ENCODE measurements at regions not wholly inside any gene's neighbourhood (a gene's known extent, or its start where the extent isn't known, plus 50 kb on each side); places are given as distances from the start of the nearest gene placed in this dataset.

DNA sequence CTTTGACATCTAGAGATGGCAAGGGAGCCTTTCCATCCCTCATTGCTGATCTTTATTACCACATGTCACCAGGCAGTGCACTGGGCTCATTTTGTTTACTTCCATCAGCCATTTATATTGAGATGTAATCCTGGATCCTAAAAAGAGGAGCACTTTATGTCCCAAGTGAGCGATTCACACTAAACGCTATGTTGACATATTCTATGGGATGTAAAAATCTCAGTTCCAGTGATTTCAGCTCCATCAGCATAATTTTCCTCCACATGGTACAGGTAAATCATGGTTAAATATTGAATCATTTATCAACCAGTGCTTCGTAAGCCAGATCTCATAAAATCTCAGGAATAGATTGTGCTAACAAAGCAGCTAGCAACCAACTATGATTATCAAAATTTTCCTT lies 634.8 kb upstream of the PLXNA2 start:
- Mint-ChIP-seq H3K9me3 (ENCODE audit: unreplicated experiment) (no peaks in the 10 kb centered on the region), H3K27ac (ENCODE audit: unreplicated experiment) (no peak overlapping the region), H3K36me3 (ENCODE audit: unreplicated experiment) (no peaks in the 10 kb centered on the region), H3K4me3 (ENCODE audit: unreplicated experiment) (no peak overlapping the region), H3K4me1 (ENCODE audit: low read depth, unreplicated experiment) (peaks cover 3% of the 10 kb centered on the region), H3K27me3 (ENCODE audit: unreplicated experiment) (no peaks in the 10 kb centered on the region)
- DNase-seq: no peak
- TF ChIP-seq CTCF (IDR thresholded peaks at IDR 0.05; ENCODE audit: partially characterized antibody, unreplicated experiment): no peak

- Mint-ChIP-seq H3K4me1 (ENCODE audit: low read depth, unreplicated experiment) (peaks cover 3% of the 10 kb centered on the region), H3K9me3 (ENCODE audit: unreplicated experiment) (no peaks in the 10 kb centered on the region)
- no peak for DNase-seq
Measured at GRCh38 chr1:208880433-208881100, 636.4 kb upstream of the PLXNA2 start.

GRCh38 chr1:208885060-208885459 lies 640.9 kb upstream of the PLXNA2 start:
- Mint-ChIP-seq H3K27me3 (ENCODE audit: unreplicated experiment) (no peaks in the 10 kb centered on the region), H3K9me3 (ENCODE audit: unreplicated experiment) (no peaks in the 10 kb centered on the region), H3K4me3 (ENCODE audit: unreplicated experiment) (no peak overlapping the region), H3K36me3 (ENCODE audit: unreplicated experiment) (no peaks in the 10 kb centered on the region), H3K4me1 (ENCODE audit: low read depth, unreplicated experiment) (peaks cover 3% of the 10 kb centered on the region), H3K27ac (ENCODE audit: unreplicated experiment) (no peak overlapping the region)
- no peak for DNase-seq
- TF ChIP-seq CTCF (IDR thresholded peaks at IDR 0.05; ENCODE audit: partially characterized antibody, unreplicated experiment): no peak

More at GRCh38 chr1:208880433-208881100, 636.4 kb upstream of the PLXNA2 start:
- no peaks in the 10 kb centered on the region for H3K27me3 Mint-ChIP-seq (ENCODE audit: unreplicated experiment)
- no peaks in the 10 kb centered on the region for H3K36me3 Mint-ChIP-seq (ENCODE audit: unreplicated experiment)
- no peak overlapping the region for H3K27ac Mint-ChIP-seq (ENCODE audit: unreplicated experiment)
- no peak for TF ChIP-seq CTCF (IDR thresholded peaks at IDR 0.05; ENCODE audit: partially characterized antibody, unreplicated experiment)
- no peak overlapping the region for H3K4me3 Mint-ChIP-seq (ENCODE audit: unreplicated experiment)

- no peaks in the 10 kb centered on the region for H3K4me1 Mint-ChIP-seq (ENCODE audit: low read depth, unreplicated experiment)
- TF ChIP-seq CTCF (IDR thresholded peaks at IDR 0.05; ENCODE audit: partially characterized antibody, unreplicated experiment): no peak
- H3K27me3 Mint-ChIP-seq (ENCODE audit: unreplicated experiment): no peaks in the 10 kb centered on the region
- H3K4me3 Mint-ChIP-seq (ENCODE audit: unreplicated experiment): no peak overlapping the region
- no peak for DNase-seq
- H3K9me3 Mint-ChIP-seq (ENCODE audit: unreplicated experiment): no peaks in the 10 kb centered on the region
- H3K27ac Mint-ChIP-seq (ENCODE audit: unreplicated experiment): no peak overlapping the region
- H3K36me3 Mint-ChIP-seq (ENCODE audit: unreplicated experiment): no peaks in the 10 kb centered on the region
Measured at GRCh38 chr1:208885650-208886049, 641.5 kb upstream of the PLXNA2 start.

- DNase-seq: no peak
- Mint-ChIP-seq H3K27ac (ENCODE audit: unreplicated experiment) (no peak overlapping the region), H3K36me3 (ENCODE audit: unreplicated experiment) (no peaks in the 10 kb centered on the region), H3K4me3 (ENCODE audit: unreplicated experiment) (no peak overlapping the region), H3K4me1 (ENCODE audit: low read depth, unreplicated experiment) (peaks cover 16% of the 10 kb centered on the region), H3K9me3 (ENCODE audit: unreplicated experiment) (no peaks in the 10 kb centered on the region), H3K27me3 (ENCODE audit: unreplicated experiment) (no peaks in the 10 kb centered on the region)
- no peak for TF ChIP-seq CTCF (IDR thresholded peaks at IDR 0.05; ENCODE audit: partially characterized antibody, unreplicated experiment)
Measured at GRCh38 chr1:208888376-208888775, 644.2 kb upstream of the PLXNA2 start.
